Left lobe of liver (tissue), 2 donors: ENCODE measurements at regions not wholly inside any gene's neighbourhood (a gene's known extent, or its start where the extent isn't known, plus 50 kb on each side); places are given as distances from the start of the nearest gene placed in this dataset.

Source experiments
- ATAC-seq: fragments of 200-7000 bp; cut with Tn5 transposase; one replicate; pipeline ENCODE4 v1.9.1; 2020; ENCODE audit warnings: mild to moderate bottlenecking, moderate library complexity
- DNase-seq: peaks from one replicate; pipeline ENCODE4 v3.0.0-alpha.2; 2020; ENCODE audit warnings: low spot score
- donor health status: DM: no; HTN: no; CAD: no; lungs with moderate emphysema.
- donor health status: DM: no; HTN: yes; CAD: no.

DNA sequence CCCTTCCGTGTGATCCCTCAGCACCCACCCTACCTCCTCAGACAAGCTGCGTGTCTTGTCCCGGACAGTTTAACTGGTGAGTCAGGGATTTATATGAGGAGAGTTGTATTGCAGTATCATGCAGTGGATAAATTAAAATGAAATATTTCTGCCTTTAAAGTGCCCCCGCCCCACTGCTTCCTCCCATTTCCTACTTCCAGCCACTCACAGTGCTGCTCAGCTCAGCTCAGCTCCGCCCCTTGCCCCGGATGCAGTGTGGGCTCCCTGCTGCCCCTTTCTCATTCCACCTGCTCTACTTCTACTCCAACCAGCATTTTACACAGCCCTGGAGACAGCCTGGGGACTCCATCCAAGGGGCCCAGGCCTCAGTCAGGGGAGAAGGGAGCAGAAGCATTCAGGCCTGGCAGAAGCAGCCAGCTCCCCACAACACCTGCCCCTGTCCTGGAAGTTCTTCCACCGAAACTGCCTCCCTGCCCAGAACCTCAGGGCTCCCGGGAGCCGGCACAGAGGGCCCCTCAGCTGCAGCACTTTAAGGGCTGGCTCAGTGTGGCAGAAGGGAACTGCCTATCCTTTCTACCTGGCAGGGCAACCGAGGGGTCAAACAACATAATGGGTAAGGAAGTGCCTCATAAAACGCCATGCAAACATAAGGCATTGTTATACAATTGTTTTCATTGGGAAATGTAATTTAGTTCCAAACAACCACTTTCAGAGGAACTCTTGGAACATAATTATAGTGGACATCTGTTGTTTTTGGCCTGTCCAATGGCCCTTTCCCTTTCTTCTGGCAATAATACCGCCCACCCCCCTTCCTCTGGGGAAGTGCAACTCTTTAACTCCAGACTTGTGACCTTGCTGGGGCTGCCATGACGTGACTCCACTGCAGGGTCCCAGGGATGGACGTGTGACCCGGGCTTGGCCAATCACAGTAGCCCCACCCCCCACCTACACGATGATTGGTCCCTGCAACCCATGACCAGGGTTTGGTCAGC, 102.3 kb downstream of the LIPG start:
- ATAC-seq = no peak
- no peak for DNase-seq

GRCh38 chr18:49662506-49662905, 100.6 kb downstream of the LIPG start:
- DNase-seq (no peak), ATAC-seq (no peak)

- ATAC-seq = no peak
- no peak for DNase-seq
Measured at GRCh38 chr18:49658823-49659404, 97.1 kb downstream of the LIPG start.

- ATAC-seq (no peak), DNase-seq (no peak)
Measured at GRCh38 chr18:49656073-49656692, 94.3 kb downstream of the LIPG start.

GRCh38 chr18:49655266-49656072, 93.6 kb downstream of the LIPG start:
- no peak for ATAC-seq
- DNase-seq = no peak

DNA sequence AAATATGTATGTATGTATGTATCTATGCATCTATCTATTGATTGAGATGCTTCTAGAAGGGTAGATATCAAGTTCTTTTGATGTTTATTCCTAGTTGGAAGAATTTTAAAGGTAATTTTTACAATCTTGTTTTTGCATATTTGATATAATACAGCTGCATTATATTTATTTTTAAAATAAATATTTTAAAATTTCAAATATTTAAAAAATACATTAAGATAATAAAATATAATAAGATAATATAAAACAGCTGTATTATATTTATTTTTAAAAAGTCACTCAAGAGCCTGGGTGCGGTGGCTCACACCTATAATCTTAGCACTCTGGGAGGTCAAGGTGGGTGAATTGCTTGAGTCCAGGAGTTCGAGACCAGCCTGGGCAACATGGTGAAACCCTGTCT, 92.5 kb downstream of the LIPG start:
- ATAC-seq = no peak
- DNase-seq = no peak

DNA sequence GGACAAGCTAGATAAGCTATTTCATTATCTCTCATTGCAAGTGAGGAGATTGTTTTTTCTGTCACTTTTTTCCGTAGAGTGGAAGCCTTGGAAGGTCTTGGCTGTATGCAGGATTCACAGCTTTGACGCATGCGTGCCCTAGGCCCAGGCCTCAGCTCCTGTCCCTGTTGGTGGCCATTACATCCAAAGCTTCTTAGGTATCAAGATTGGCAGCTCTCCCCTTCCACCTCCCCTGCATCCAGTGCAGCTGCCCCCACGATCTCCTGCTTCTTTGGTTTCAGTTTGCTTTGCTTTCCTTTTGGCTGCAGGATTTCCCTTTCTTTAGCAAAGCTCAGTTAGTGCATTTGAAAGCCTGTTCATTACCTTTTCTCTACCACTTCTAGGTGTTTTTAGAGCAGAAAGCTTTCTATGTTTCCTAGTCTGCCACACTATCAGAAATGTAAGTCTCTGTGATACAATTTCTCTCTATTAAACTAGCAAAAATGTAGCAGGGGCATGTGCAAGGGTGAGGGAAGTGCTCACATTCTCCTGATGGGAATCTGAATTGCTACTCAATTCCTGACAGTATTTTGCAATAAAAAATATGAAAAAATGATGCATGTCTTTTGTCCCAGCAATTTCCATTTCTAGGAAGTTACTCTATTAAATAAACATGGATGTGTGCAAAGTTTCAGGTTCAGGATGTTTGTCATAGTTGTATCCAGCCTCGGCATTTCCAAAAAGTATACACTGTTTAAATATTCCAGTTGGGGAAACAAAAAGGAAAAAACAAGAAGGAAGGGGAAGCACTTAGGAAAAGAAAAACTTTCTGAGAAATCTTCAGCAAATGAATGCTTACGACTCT, 91.2 kb downstream of the LIPG start:
- ATAC-seq (peak; percentile 29), DNase-seq (no peak)

DNA sequence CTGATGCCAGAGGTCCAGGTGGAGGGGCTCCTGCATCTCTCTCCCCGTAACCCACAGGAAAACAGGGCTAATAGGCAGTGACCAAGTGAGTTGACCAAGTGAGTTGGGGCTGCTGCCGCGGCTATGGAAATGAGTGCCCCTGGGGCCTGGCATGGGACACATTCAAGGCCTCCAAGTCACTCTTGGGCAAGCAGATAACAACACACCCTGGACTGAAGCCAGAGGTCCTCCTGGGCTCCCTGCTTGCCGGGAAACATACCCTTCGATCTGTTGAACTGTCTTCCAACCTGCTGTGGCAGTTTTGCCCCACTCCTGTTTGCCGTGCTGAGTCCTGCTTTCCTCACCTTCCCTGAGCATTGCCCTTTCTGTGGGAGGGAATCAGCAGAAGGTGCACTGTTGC, 89.2 kb downstream of the LIPG start:
- ATAC-seq = peak; percentile 76

DNA sequence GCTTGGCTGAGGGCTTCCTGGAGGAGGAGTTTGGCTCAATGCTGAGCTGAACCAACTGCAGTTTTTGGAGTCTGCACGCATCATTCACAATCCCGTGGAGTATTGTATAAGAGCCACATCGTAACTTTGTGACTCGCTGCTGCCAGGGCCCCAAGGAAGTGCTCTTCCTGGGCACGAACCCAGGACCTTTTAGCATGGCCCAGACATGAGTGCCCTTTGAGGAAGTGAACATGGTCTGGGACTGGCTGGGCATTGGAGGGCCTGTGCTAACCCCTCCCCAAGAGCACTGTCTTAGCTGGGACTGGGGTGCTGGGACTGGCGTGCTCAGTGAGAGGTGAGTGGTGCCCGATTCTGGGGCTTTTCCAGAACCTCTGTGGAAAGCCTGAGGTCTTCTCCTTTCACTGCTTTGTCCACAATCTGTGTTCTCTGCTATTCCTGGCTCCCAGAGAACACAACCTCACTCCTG, 88.6 kb downstream of the LIPG start:
- ATAC-seq = peak; percentile 66
- peak; percentile 77 for DNase-seq

More for the DNA sequence above, 89.2 kb downstream of the LIPG start:
- peak; percentile 95 for DNase-seq

DNA sequence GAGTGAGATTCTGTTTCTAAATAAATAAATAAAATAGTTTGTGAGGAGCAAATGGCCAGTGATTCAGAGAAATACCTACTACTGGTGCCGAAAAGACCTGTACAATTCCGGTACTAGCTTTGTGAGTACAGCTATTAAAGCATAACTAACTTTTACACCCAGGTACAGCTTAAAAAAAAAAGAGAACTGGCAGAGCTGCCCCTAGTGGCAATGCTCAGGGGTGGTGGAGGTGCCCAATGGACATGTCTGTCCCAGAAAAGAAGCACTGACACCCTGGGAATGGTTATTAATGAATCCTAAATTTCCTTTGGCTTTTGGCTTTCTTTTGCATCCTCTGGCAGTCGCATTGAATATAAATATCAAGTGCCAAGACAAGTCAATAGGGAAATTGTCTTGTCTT, 87.0 kb downstream of the LIPG start:
- DNase-seq (no peak), ATAC-seq (peak; percentile 12)
